ENCODE measurements at regions not wholly inside any gene's neighbourhood (a gene's known extent, or its start where the extent isn't known, plus 50 kb on each side); places are given as distances from the start of the nearest gene placed in this dataset.

GRCh38 chr6:14922706-14923460 lies 323.0 kb upstream of the JARID2 start:
- Histone ChIP-seq H4K20me1 (ENCODE audit: insufficient read depth) (no peaks in the 10 kb centered on the region), H3K79me2 (ENCODE audit: insufficient read depth) (no peaks in the 10 kb centered on the region), H3K27me3 (ENCODE audit: insufficient read depth) (no peaks in the 10 kb centered on the region), H2AFZ (ENCODE audit: low read depth) (no peak overlapping the region), H3F3A (replicated peaks; ENCODE audit: insufficient read depth) (no peaks in the 10 kb centered on the region), H3K27ac (ENCODE audit: low read depth in 2 of 2, low read length in 1 of 2) (no peak overlapping the region), H3K4me1 (ENCODE audit: control insufficient read depth in 1 of 2, insufficient read depth in 2 of 2, low read depth in 1 of 2, low read length in 1 of 2) (no peaks in the 10 kb centered on the region; a peak in 1 of 4 replicates), H3K9ac (no peak overlapping the region), H3K4me3 (ENCODE audit: low read depth in 2 of 2, low read length in 1 of 2) (no peak overlapping the region), H3K9me3 (no peaks in the 10 kb centered on the region), H3K9me2 (no peaks in the 10 kb centered on the region), H3K4me2 (no peak overlapping the region), H3K36me3 (replicated peaks in 1 of 2; ENCODE audit: control insufficient read depth in 1 of 2, insufficient read depth in 2 of 2, low read length in 1 of 2) (no peaks in the 10 kb centered on the region)
- POLR2A ChIA-PET = no interaction called here
- CTCF ChIA-PET = interaction anchor here (1.0 kb wide), 1 partner anchor 14 kb away, joined by 3 read pairs; no protein-coding TSS in a partner anchor
- DNase-seq = no peak
- no peak for TF ChIP-seq MAX (IDR thresholded peaks at IDR 0.05; ENCODE audit: low read depth)
- no peak for TF ChIP-seq PBX3 (IDR thresholded peaks at IDR 0.05)
- TF ChIP-seq EP300 (IDR thresholded peaks at IDR 0.05; ENCODE audit: borderline replicate concordance in 1 of 2, low read depth in 1 of 2, low read length in 1 of 2) = no peak
- TF ChIP-seq GATA2 (CRISPR knock-in tag; IDR thresholded peaks at IDR 0.05) = no peak
- TF ChIP-seq TAF1 (IDR thresholded peaks at IDR 0.05; ENCODE audit: borderline replicate concordance, low read depth, low read length) = no peak
- TF ChIP-seq JUND (IDR thresholded peaks at IDR 0.05) = no peak
- no peak for TF ChIP-seq GABPA (IDR thresholded peaks at IDR 0.05; ENCODE audit: low read depth)
- TF ChIP-seq POLR2AphosphoS5 (IDR thresholded peaks at IDR 0.05; ENCODE audit: low read depth, low read length) = no peak
- no peak for TF ChIP-seq REST (IDR thresholded peaks at IDR 0.05; ENCODE audit: low read depth, low read length)
- TF ChIP-seq CHD2 (IDR thresholded peaks at IDR 0.05; ENCODE audit: low read length, partially characterized antibody) = no peak
- 50% methylated on average over 9 of the region's 9 CpGs for WGBS (ENCODE audit: low lambda C conversion rate)

Measured in SK-N-SH (cell line).